ENCODE measurements at regions not wholly inside any gene's neighbourhood (a gene's known extent, or its start where the extent isn't known, plus 50 kb on each side); places are given as distances from the start of the nearest gene placed in this dataset.
A peak's percentile ranks its signal among the peaks of the same experiment; 100 is the strongest.

- DNase-seq (ENCODE audit: low spot score), result no peak
Measured at GRCh38 chr6:142561511-142562265, 259.9 kb downstream of the ADGRG6 start.

- no peak for DNase-seq (ENCODE audit: low spot score)
Measured at GRCh38 chr6:142562865-142563264, 261.1 kb downstream of the ADGRG6 start.

GRCh38 chr6:142566628-142567396, 265.0 kb downstream of the ADGRG6 start:
- peak; percentile 84 for DNase-seq (ENCODE audit: low spot score)

GRCh38 chr6:142567461-142567860, 265.7 kb downstream of the ADGRG6 start:
- DNase-seq (ENCODE audit: low spot score), result no peak

- DNase-seq (ENCODE audit: low spot score), result no peak
Measured at GRCh38 chr6:142568857-142569597, 267.2 kb downstream of the ADGRG6 start.

DNA sequence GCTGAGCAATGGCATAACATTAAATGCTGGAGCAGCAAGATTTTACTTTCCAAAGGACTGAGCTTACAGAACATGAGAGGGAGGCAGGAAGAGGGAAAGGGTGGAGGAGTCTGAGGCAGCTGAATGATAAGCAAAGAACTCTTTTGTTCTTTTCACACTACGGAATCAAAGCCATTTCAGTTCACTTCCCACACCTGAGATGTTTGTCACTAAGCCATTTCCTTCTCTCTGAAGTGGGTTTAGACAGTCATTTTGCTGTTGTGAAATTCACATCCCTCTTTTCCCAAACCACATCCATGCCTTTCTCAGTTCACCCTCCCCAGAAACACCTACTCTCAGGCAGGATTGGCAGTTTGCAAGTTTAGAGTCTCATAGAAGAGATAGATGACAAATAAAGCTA, 267.9 kb downstream of the ADGRG6 start:
- DNase-seq (ENCODE audit: low spot score), result peak; percentile 22

- no peak for DNase-seq (ENCODE audit: low spot score)
Measured at GRCh38 chr6:142570221-142570671, 268.4 kb downstream of the ADGRG6 start.

- DNase-seq (ENCODE audit: low spot score), result no peak
Measured at GRCh38 chr6:142592876-142593275, 291.1 kb downstream of the ADGRG6 start.

DNA sequence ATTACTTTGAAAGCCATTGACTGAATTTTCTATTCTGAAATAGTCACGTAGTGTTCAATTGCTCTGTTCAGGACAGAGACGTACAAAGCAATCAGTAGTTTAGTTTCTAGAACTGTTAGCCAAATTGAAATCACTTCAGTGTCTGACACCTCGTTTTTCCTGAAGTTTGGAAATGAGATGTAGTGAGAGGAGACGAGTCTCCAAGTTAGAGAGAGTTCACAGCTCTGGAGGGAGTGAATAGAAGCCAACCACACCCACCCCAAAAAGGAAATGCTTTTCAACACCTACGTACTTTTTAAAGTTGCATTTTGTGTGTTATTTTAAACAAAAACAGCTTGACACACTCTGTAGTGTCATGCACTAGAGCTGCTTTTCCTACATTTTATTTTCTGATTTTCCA, 296.0 kb downstream of the ADGRG6 start:
- DNase-seq (ENCODE audit: low spot score), result no peak

- no peak for DNase-seq (ENCODE audit: low spot score)
Measured at GRCh38 chr6:142601427-142601826, 299.6 kb downstream of the ADGRG6 start.

DNA sequence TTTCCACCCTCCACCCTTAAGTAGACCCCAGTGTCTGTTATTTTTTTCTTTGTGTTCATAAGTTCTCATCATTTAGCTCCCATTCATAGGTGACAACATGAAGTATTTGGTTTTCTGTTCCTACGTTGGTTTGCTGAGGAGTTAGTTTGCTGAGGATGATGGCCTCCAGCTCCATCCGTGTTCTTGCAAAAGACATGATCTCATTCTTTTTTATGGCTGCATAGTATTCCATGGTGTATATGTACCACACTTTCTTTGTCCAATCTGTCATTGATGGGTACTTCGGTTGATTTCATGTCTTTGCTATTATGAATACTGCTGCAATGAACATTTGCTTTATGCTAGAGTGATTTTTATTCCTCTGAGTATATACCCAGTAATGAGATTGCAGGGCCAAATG, 301.2 kb downstream of the ADGRG6 start:
- DNase-seq (ENCODE audit: low spot score), result no peak

- DNase-seq (ENCODE audit: low spot score), result no peak
Measured at GRCh38 chr6:142605922-142606485, 304.2 kb downstream of the ADGRG6 start.

GRCh38 chr6:142612956-142613355, 311.1 kb downstream of the ADGRG6 start:
- DNase-seq (ENCODE audit: low spot score), result no peak

- no peak for DNase-seq (ENCODE audit: low spot score)
Measured at GRCh38 chr6:142613981-142614380, 312.2 kb downstream of the ADGRG6 start.

GRCh38 chr6:142617158-142617557, 315.4 kb downstream of the ADGRG6 start:
- DNase-seq (ENCODE audit: low spot score), result no peak

- DNase-seq (ENCODE audit: low spot score), result no peak
Measured at GRCh38 chr6:142621822-142622221, 320.0 kb downstream of the ADGRG6 start.

GRCh38 chr6:142624978-142625715, 319.8 kb downstream of the HIVEP2 start:
- DNase-seq (ENCODE audit: low spot score), result no peak

- no peak for DNase-seq (ENCODE audit: low spot score)
Measured at GRCh38 chr6:142627474-142627873, 317.5 kb downstream of the HIVEP2 start.

DNA sequence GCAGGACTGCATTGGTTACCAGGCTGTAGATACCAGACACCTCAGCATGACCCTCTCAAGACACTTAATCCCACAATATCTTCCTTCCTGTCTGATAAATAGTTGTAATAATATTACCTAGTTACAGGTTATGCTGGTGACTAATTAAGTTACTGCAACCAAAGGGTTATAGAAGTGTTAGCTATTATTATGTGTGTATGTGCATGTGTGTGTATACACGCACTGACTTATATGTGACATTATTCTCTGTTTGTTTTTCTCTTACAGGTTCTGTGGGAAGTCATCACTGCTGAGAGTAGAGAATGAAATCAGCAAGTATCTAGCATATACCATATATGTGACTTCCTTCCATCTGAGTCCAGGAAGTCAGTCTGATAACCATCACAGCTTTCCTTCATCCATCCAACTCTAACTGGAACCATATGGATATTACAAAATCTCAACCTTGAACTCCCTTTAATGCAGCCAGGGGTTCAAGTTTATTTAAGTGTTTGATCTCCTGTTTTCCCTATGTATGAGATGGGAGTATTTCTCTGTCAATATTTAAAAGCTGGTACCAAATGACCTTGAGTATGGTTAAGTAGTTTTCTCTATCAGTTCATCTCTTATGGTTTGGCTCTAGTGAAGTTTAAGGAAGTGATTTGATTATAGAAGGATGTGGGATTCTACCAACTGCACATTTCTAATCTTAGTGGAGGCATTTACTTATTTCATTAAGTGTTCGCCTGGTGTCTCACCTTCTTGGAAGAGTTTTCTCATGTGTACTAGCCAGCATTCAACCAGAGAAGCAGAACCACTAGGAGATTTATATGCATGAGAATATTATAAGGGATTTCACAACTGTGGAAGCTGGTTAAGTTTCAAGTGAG, 313.2 kb downstream of the HIVEP2 start:
- no peak for DNase-seq (ENCODE audit: low spot score)

DNA sequence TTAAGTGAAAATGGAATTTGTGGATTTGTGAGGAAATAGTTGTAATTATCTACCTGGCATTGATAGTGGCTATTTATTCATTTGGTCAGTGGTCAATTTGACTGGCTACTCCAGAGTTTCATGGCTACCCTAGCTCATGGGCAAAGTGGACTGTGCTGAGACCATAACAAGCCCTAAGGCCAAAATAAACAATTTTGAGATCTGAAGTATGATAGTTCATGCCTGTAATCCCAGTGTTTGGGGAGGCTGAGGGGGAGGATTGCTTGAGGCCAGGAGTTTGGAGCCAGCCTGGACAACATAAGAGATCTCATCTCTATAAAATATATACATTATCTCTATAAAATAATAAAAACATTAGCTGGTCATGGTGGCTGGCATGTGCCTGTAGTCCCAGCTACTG, 311.7 kb downstream of the HIVEP2 start:
- no peak for DNase-seq (ENCODE audit: low spot score)

DNA sequence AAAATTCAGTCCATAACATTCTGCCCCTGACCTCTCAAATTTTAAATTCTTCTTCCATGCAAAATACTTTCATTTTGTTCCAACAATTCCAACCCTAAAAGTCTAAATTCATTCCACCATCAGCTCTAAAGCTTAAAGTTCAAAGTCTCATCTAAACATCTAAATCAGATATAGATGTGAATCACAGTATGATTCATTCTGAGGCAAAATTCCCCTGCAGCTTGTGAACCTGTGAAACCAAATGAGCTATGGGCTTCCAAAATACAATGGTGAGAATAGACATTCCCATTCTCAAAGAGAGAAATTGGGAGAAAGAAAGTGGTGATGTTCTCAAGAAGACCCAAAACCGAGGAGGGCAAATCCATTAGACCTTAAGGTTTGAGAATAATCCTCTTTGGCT, 309.8 kb downstream of the HIVEP2 start:
- no peak for DNase-seq (ENCODE audit: low spot score)

Measured in iPS-NIHi11 (cell line).